HG03460 (cell line): ENCODE measurements at regions not wholly inside any gene's neighbourhood (a gene's known extent, or its start where the extent isn't known, plus 50 kb on each side); places are given as distances from the start of the nearest gene placed in this dataset.

ENCODE experiments used
- ATAC-seq: cut with Tn5 transposase; IDR thresholded peaks from one replicate; pipeline ENCODE4 v1.9.1; 2021; ENCODE audit not compliant: unreplicated experiment

- ATAC-seq = no peak
Measured at GRCh38 chr2:41535575-41535974, 512.2 kb upstream of the PKDCC start.

GRCh38 chr2:41540272-41540998, 507.4 kb upstream of the PKDCC start:
- no peak for ATAC-seq

- no peak for ATAC-seq
Measured at GRCh38 chr2:41543726-41544125, 504.1 kb upstream of the PKDCC start.

- ATAC-seq = no peak
Measured at GRCh38 chr2:41544709-41545108, 503.1 kb upstream of the PKDCC start.

GRCh38 chr2:41546031-41546430, 501.8 kb upstream of the PKDCC start:
- ATAC-seq = no peak

GRCh38 chr2:41568648-41569047, 479.2 kb upstream of the PKDCC start:
- no peak for ATAC-seq

GRCh38 chr2:41572154-41572553, 475.7 kb upstream of the PKDCC start:
- ATAC-seq = no peak

- no peak for ATAC-seq
Measured at GRCh38 chr2:41576423-41576822, 471.4 kb upstream of the PKDCC start.

- no peak for ATAC-seq
Measured at GRCh38 chr2:41579806-41580205, 468.0 kb upstream of the PKDCC start.

- no peak for ATAC-seq
Measured at GRCh38 chr2:41580806-41581205, 467.0 kb upstream of the PKDCC start.

- ATAC-seq = no peak
Measured at GRCh38 chr2:41595240-41595639, 452.6 kb upstream of the PKDCC start.

- ATAC-seq = no peak
Measured at GRCh38 chr2:41597680-41598079, 450.1 kb upstream of the PKDCC start.

- no peak for ATAC-seq
Measured at GRCh38 chr2:41598161-41598894, 449.5 kb upstream of the PKDCC start.

GRCh38 chr2:41600460-41600859, 447.4 kb upstream of the PKDCC start:
- no peak for ATAC-seq

GRCh38 chr2:41602341-41602740, 445.5 kb upstream of the PKDCC start:
- ATAC-seq = no peak

- no peak for ATAC-seq
Measured at GRCh38 chr2:41605311-41605710, 442.5 kb upstream of the PKDCC start.

GRCh38 chr2:41605914-41606313, 441.9 kb upstream of the PKDCC start:
- no peak for ATAC-seq

GRCh38 chr2:41610501-41611190, 437.2 kb upstream of the PKDCC start:
- ATAC-seq = no peak

GRCh38 chr2:41618754-41619153, 429.1 kb upstream of the PKDCC start:
- no peak for ATAC-seq

- no peak for ATAC-seq
Measured at GRCh38 chr2:41621095-41621494, 426.7 kb upstream of the PKDCC start.

GRCh38 chr2:41621563-41621962, 426.3 kb upstream of the PKDCC start:
- no peak for ATAC-seq

GRCh38 chr2:41622301-41622700, 425.5 kb upstream of the PKDCC start:
- no peak for ATAC-seq
